IMR-90 (cell line): ENCODE measurements at regions not wholly inside any gene's neighbourhood (a gene's known extent, or its start where the extent isn't known, plus 50 kb on each side); places are given as distances from the start of the nearest gene placed in this dataset.

ENCODE experiments used
- BHLHE40 ChIP-seq: fragments of 150-350 bp; IDR thresholded peaks from 2 replicates; pipeline ENCODE4 v1.6.1; 2016; ENCODE audit warnings: mild to moderate bottlenecking, low read depth, low read length
- CEBPB ChIP-seq: IDR thresholded peaks from 2 replicates; pipeline ENCODE4 v1.6.1; 2012; ENCODE audit warnings: low read depth, low read length, improper control_type of control experiment
- CHD1 ChIP-seq: IDR thresholded peaks from 2 replicates; pipeline ENCODE4 v1.6.1; 2012; ENCODE audit warnings: low read depth, low read length, improper control_type of control experiment
- MAFK ChIP-seq: IDR thresholded peaks from 2 replicates; pipeline ENCODE4 v1.6.1; 2012; ENCODE audit warnings: low read depth, low read length, improper control_type of control experiment
- POLR2A ChIP-seq: IDR thresholded peaks from 2 replicates; pipeline ENCODE4 v1.6.1; 2012; ENCODE audit warnings: mild to moderate bottlenecking, low read depth, low read length
- RAD21 ChIP-seq: IDR thresholded peaks from 2 replicates; pipeline ENCODE4 v1.6.1; 2012; ENCODE audit warnings: low read length, improper control_type of control experiment
- RCOR1 ChIP-seq: IDR thresholded peaks from 2 replicates; pipeline ENCODE4 v1.6.1; 2012; ENCODE audit warnings: mild to moderate bottlenecking, low read length, improper control_type of control experiment; ENCODE audit not compliant: insufficient replicate concordance
- RFX5 ChIP-seq: IDR thresholded peaks from 2 replicates; pipeline ENCODE4 v1.8.0; 2012; ENCODE audit warnings: low read depth, mild to moderate bottlenecking, low read length, moderate library complexity
- TF ChIP-seq, protein P1 (sequence below): fragments of 150-350 bp; IDR thresholded peaks from 2 replicates; pipeline ENCODE4 v1.6.1; 2016; ENCODE audit warnings: low read depth, mild to moderate bottlenecking, low read length, moderate library complexity, borderline replicate concordance
- TF ChIP-seq, protein P2 (sequence below): conservative IDR thresholded peaks from 2 replicates; pipeline ENCODE4 v1.5.1; 2012; ENCODE audit warnings: mild to moderate bottlenecking, low read depth, low read length, improper control_type of control experiment

- TF ChIP-seq, protein P1, sequence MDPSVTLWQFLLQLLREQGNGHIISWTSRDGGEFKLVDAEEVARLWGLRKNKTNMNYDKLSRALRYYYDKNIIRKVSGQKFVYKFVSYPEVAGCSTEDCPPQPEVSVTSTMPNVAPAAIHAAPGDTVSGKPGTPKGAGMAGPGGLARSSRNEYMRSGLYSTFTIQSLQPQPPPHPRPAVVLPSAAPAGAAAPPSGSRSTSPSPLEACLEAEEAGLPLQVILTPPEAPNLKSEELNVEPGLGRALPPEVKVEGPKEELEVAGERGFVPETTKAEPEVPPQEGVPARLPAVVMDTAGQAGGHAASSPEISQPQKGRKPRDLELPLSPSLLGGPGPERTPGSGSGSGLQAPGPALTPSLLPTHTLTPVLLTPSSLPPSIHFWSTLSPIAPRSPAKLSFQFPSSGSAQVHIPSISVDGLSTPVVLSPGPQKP = no peak
- TF ChIP-seq, protein P2, sequence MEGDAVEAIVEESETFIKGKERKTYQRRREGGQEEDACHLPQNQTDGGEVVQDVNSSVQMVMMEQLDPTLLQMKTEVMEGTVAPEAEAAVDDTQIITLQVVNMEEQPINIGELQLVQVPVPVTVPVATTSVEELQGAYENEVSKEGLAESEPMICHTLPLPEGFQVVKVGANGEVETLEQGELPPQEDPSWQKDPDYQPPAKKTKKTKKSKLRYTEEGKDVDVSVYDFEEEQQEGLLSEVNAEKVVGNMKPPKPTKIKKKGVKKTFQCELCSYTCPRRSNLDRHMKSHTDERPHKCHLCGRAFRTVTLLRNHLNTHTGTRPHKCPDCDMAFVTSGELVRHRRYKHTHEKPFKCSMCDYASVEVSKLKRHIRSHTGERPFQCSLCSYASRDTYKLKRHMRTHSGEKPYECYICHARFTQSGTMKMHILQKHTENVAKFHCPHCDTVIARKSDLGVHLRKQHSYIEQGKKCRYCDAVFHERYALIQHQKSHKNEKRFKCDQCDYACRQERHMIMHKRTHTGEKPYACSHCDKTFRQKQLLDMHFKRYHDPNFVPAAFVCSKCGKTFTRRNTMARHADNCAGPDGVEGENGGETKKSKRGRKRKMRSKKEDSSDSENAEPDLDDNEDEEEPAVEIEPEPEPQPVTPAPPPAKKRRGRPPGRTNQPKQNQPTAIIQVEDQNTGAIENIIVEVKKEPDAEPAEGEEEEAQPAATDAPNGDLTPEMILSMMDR = no peak
- no peak for TF ChIP-seq RAD21
- TF ChIP-seq RCOR1 = no peak
- TF ChIP-seq CEBPB = peak; percentile 40
- no peak for TF ChIP-seq MAFK
- no peak for TF ChIP-seq CHD1
- no peak for TF ChIP-seq BHLHE40
- no peak for TF ChIP-seq POLR2A
- no peak for TF ChIP-seq RFX5
Observed at GRCh38 chr20:22412977-22413868, 171.1 kb downstream of the FOXA2 start.
